Urinary bladder (tissue), 3 donors: ENCODE measurements at regions not wholly inside any gene's neighbourhood (a gene's known extent, or its start where the extent isn't known, plus 50 kb on each side); places are given as distances from the start of the nearest gene placed in this dataset.

Experiments used
- DNase-seq: peaks from one replicate; pipeline ENCODE4 v3.0.0-alpha.2; 2015; ENCODE audit errors: extremely low spot score
- H3K27ac ChIP-seq: one replicate; pipeline ENCODE4 v1.5.1; 2013; ENCODE audit warnings: low read depth, mild to moderate bottlenecking, moderate library complexity
- H3K36me3 ChIP-seq: one replicate; pipeline ENCODE4 v1.6.1; 2013; ENCODE audit warnings: mild to moderate bottlenecking, moderate library complexity; ENCODE audit not compliant: insufficient read depth
- H3K4me1 ChIP-seq: one replicate; pipeline ENCODE4 v1.6.1; 2013; ENCODE audit warnings: mild to moderate bottlenecking, moderate library complexity; ENCODE audit not compliant: insufficient read depth
- H3K4me3 ChIP-seq: one replicate; pipeline ENCODE4 v1.5.1; 2013; ENCODE audit warnings: low read depth, low read length
- WGBS: extraction: QIAGEN DNeasy Blood & Tissue Kit; methylation state at CpG from one replicate; pipeline ENCODE4 v1.1.7; 2013; 5-methylcytosine and 5-hydroxymethylcytosine counted together
- donor health status: healthy with polysubstance abuse.
- donor health status: healthy.

DNA sequence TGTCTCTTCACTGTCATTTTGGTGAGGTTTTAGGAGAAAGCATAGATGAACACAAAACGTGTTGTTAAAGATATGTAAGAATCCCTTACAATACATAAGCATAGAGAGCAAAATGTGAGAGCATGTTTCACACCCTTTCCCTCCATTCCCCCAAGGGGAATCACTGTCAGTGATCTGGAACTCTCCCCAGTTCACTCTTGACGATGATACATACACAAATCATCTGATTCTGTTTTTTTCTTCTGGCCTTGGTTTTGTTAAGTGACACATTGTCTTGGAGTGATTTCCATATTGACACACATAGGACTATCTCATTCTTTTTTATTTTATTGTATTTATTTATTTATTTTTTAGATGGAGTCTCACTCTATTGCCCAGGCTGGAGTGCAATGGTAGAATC is 53.7 kb upstream of the TANC1 start:
- Histone ChIP-seq H3K27ac (no peak overlapping the region), H3K36me3 (no peaks in the 10 kb centered on the region), H3K4me1 (no peaks in the 10 kb centered on the region), H3K4me3 (no peak overlapping the region)
- no peak for DNase-seq
- 88% methylated on average over 2 of the region's 2 CpGs for WGBS

DNA sequence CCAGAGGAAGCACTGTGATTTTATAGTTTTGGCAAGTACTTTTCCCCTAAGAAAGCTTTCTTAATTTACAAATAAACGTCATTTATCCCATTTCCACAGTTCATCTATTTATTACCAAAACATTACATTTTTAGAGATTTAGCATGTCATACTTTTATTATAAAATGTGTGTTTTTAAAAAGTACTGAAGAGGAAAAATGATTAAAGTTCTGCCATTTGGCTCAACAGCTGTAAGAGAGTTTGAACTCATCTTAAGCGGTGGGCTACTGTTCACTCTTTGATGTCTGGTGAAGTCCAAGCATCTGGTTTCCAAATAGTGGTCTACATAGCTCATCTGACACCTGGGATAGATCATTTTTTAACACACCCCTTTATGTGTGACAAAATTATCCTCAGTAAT is 51.3 kb upstream of the TANC1 start:
- Histone ChIP-seq H3K36me3 (no peaks in the 10 kb centered on the region), H3K4me3 (no peak overlapping the region), H3K4me1 (no peaks in the 10 kb centered on the region), H3K27ac (no peak overlapping the region)
- WGBS, result 44% methylated on average over 2 of the region's 2 CpGs
- DNase-seq, result no peak

DNA sequence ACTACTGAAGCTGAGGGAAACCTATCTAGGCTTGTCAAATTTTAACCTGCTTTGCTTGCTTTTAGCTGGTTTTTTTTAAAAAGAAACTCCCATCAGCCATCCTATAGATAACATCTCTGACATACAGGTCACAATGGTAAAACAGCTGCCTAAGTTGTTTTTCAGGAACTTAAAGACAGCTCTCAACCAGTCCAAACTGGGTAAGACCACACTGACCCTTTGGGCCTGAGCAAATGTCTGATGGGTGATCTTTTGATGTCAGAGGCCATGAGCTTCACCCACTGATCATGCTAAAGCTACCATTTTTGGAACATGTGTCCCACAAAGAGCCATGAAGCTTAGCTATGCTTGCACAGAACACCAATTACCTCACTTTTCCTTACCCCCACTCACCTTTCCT is 50.0 kb upstream of the TANC1 start:
- peaks cover 3% of the 10 kb centered on the region for H3K4me1 ChIP-seq
- no peak overlapping the region for H3K4me3 ChIP-seq
- DNase-seq, result no peak
- no peaks in the 10 kb centered on the region for H3K36me3 ChIP-seq
- H3K27ac ChIP-seq, result no peak overlapping the region
